Neuronal stem cell (in vitro differentiated cells): ENCODE measurements at regions not wholly inside any gene's neighbourhood (a gene's known extent, or its start where the extent isn't known, plus 50 kb on each side); places are given as distances from the start of the nearest gene placed in this dataset.

ENCODE experiments used
- DNase-seq: peaks from one replicate; pipeline ENCODE4 v3.0.0-alpha.2; 2013; ENCODE audit warnings: low spot score
- H2AFZ ChIP-seq: one replicate; pipeline ENCODE4 v1.6.1; 2013; ENCODE audit warnings: mild to moderate bottlenecking, low read length, inconsistent platforms
- H2AK5ac ChIP-seq: 2 replicates; pipeline ENCODE4 v1.6.1; 2013; ENCODE audit warnings: low read depth, mild to moderate bottlenecking, inconsistent platforms, low read length, moderate library complexity, mixed read lengths
- H2BK120ac ChIP-seq: 2 replicates; pipeline ENCODE4 v1.6.1; 2013; ENCODE audit warnings: low read depth, mild to moderate bottlenecking, inconsistent platforms, low read length, moderate library complexity, mixed read lengths
- H2BK12ac ChIP-seq: one replicate; pipeline ENCODE4 v1.6.1; 2013; ENCODE audit warnings: low read length, inconsistent platforms
- H2BK15ac ChIP-seq: 2 replicates; pipeline ENCODE4 v1.6.1; 2013; ENCODE audit warnings: mild to moderate bottlenecking, low read length, inconsistent platforms, mixed read lengths
- H2BK5ac ChIP-seq: one replicate; pipeline ENCODE4 v1.6.1; 2013; ENCODE audit warnings: inconsistent platforms, mild to moderate bottlenecking, low read length, moderate library complexity
- H3K14ac ChIP-seq: one replicate; pipeline ENCODE4 v1.6.1; 2013; ENCODE audit warnings: low read length, inconsistent platforms
- H3K18ac ChIP-seq: 2 replicates; pipeline ENCODE4 v1.6.1; 2013; ENCODE audit warnings: low read length, inconsistent platforms
- H3K23ac ChIP-seq: 2 replicates; pipeline ENCODE4 v1.6.1; 2013; ENCODE audit warnings: low read depth, mild to moderate bottlenecking, mixed read lengths, low read length, inconsistent platforms; ENCODE audit not compliant: poor library complexity
- H3K27ac ChIP-seq: replicated peaks from 3 replicates; pipeline ENCODE4 v1.5.1; 2013; ENCODE audit warnings: low read length, inconsistent platforms
- H3K27me3 ChIP-seq, 3 experiments: 2 replicates each; pipeline ENCODE4 v1.6.1; 2013; ENCODE audit warnings: low read length in 3 of 3, mild to moderate bottlenecking in 2 of 3, inconsistent platforms in 1 of 3, low read depth in 1 of 3, mixed read lengths in 1 of 3, moderate library complexity in 1 of 3; ENCODE audit not compliant: control insufficient read depth in 3 of 3, insufficient read depth in 3 of 3
- H3K36me3 ChIP-seq, 2 donors: replicated peaks in 1 of 2; 2 replicates each; pipeline ENCODE4 v1.6.1; 2013; ENCODE audit warnings: low read length in 2 of 2; ENCODE audit not compliant: control insufficient read depth in 2 of 2, insufficient read depth in 2 of 2
- H3K4ac ChIP-seq: 2 replicates; pipeline ENCODE4 v1.6.1; 2013; ENCODE audit warnings: inconsistent platforms, mild to moderate bottlenecking, low read length, moderate library complexity
- H3K4me1 ChIP-seq, 2 donors: 1 replicate in 1 of 2; 2 replicates in 1 of 2; pipeline ENCODE4 v1.6.1; 2013; ENCODE audit warnings: low read length in 2 of 2, low read depth in 1 of 2; ENCODE audit not compliant: control insufficient read depth in 2 of 2, insufficient read depth in 1 of 2
- H3K4me2 ChIP-seq: one replicate; pipeline ENCODE4 v1.6.1; 2013; ENCODE audit warnings: mild to moderate bottlenecking, low read length, inconsistent platforms; ENCODE audit not compliant: insufficient read depth, poor library complexity, severe bottlenecking
- H3K4me3 ChIP-seq, 2 donors: 2 replicates each; pipeline ENCODE4 v1.5.1; 2013; ENCODE audit warnings: low read length in 2 of 2, mild to moderate bottlenecking in 2 of 2, inconsistent platforms in 1 of 2, moderate library complexity in 1 of 2
- H3K79me1 ChIP-seq: one replicate; pipeline ENCODE4 v1.6.1; 2013; ENCODE audit warnings: low read depth, mild to moderate bottlenecking, inconsistent platforms, low read length, moderate library complexity
- H3K9ac ChIP-seq: one replicate; pipeline ENCODE4 v1.6.1; 2013; ENCODE audit warnings: mild to moderate bottlenecking, low read depth, low read length, inconsistent platforms; ENCODE audit not compliant: poor library complexity
- H3K9me3 ChIP-seq, 2 donors: replicated peaks in 1 of 2; 2 replicates each; pipeline versions ENCODE3 to v1.6.1; 2013; ENCODE audit warnings: low read length in 2 of 2, mild to moderate bottlenecking in 2 of 2, inconsistent platforms in 1 of 2, low read depth in 1 of 2, mixed read lengths in 1 of 2, moderate library complexity in 1 of 2; ENCODE audit not compliant: control insufficient read depth in 2 of 2, insufficient read depth in 1 of 2
- H4K8ac ChIP-seq: one replicate; pipeline ENCODE4 v1.6.1; 2013; ENCODE audit warnings: low read depth, mild to moderate bottlenecking, inconsistent platforms, low read length, moderate library complexity
- H4K91ac ChIP-seq: one replicate; pipeline ENCODE4 v1.6.1; 2013; ENCODE audit warnings: low read length, low read depth, mild to moderate bottlenecking, inconsistent platforms; ENCODE audit not compliant: poor library complexity
- whole genome bisulfite sequencing, 2 donors: extraction: QIAGEN DNeasy Blood & Tissue Kit; methylation state at CpG; one replicate each; pipeline ENCODE4 v1.1.7; 2013; ENCODE audit warnings: missing lambda C conversion rate in 2 of 2, mixed read lengths in 1 of 2; ENCODE audit not compliant: insufficient read length in 2 of 2, insufficient replicate concordance in 1 of 2; ENCODE audit errors: extremely low coverage in 2 of 2; 5-methylcytosine and 5-hydroxymethylcytosine counted together

GRCh38 chr3:21235491-21235890 lies 515.5 kb downstream of the ZNF385D start:
- Histone ChIP-seq H3K14ac (no peak overlapping the region), H2BK12ac (no peak overlapping the region), H3K27ac (no peak overlapping the region), H3K23ac (no peak overlapping the region), H3K9me3 (no peaks in the 10 kb centered on the region), H4K91ac (no peak overlapping the region), H3K36me3 (no peaks in the 10 kb centered on the region), H2AK5ac (no peak overlapping the region), H2BK15ac (no peak overlapping the region), H3K79me1 (no peaks in the 10 kb centered on the region), H3K4me1 (no peaks in the 10 kb centered on the region), H2BK120ac (no peak overlapping the region), H2AFZ (no peak overlapping the region), H2BK5ac (no peak overlapping the region), H3K9ac (no peak overlapping the region), H3K27me3 (no peaks in the 10 kb centered on the region), H3K18ac (no peak overlapping the region), H4K8ac (no peak overlapping the region), H3K4me3 (no peak overlapping the region), H3K4ac (no peak overlapping the region), H3K4me2 (no peak overlapping the region)
- WGBS, 2 donors = no CpG with 5 or more reads among the region's 4 CpGs
- DNase-seq = no peak

GRCh38 chr3:21234933-21235332 lies 516.1 kb downstream of the ZNF385D start:
- no peaks in the 10 kb centered on the region for H3K9me3 ChIP-seq
- no peaks in the 10 kb centered on the region for H3K4me1 ChIP-seq
- no peak overlapping the region for H3K4me3 ChIP-seq
- no peak overlapping the region for H2AK5ac ChIP-seq
- H3K18ac ChIP-seq = no peak overlapping the region
- no peak overlapping the region for H2BK120ac ChIP-seq
- no peak overlapping the region for H3K27ac ChIP-seq
- H3K14ac ChIP-seq = no peak overlapping the region
- H2AFZ ChIP-seq = no peak overlapping the region
- no CpG with 5 or more reads among the region's 1 CpG for WGBS, 2 donors
- no peak overlapping the region for H2BK12ac ChIP-seq
- H3K9ac ChIP-seq = no peak overlapping the region
- no peaks in the 10 kb centered on the region for H3K27me3 ChIP-seq
- no peak for DNase-seq
- no peaks in the 10 kb centered on the region for H3K79me1 ChIP-seq
- H4K8ac ChIP-seq = no peak overlapping the region
- H4K91ac ChIP-seq = no peak overlapping the region
- no peak overlapping the region for H3K23ac ChIP-seq
- H2BK5ac ChIP-seq = no peak overlapping the region
- H2BK15ac ChIP-seq = no peak overlapping the region
- H3K4ac ChIP-seq = no peak overlapping the region
- H3K36me3 ChIP-seq = no peaks in the 10 kb centered on the region
- H3K4me2 ChIP-seq = no peak overlapping the region

- Histone ChIP-seq H3K9ac (no peak overlapping the region), H3K4me1 (no peaks in the 10 kb centered on the region), H3K23ac (no peak overlapping the region), H3K27me3 (no peaks in the 10 kb centered on the region), H2BK5ac (no peak overlapping the region), H3K4me3 (no peak overlapping the region), H2BK12ac (no peak overlapping the region), H3K9me3 (no peaks in the 10 kb centered on the region), H4K91ac (no peak overlapping the region), H4K8ac (no peak overlapping the region), H3K18ac (no peak overlapping the region), H2AFZ (no peak overlapping the region), H3K36me3 (no peaks in the 10 kb centered on the region), H2BK120ac (no peak overlapping the region), H3K4ac (no peak overlapping the region), H3K27ac (no peak overlapping the region), H2AK5ac (no peak overlapping the region), H3K14ac (no peak overlapping the region), H3K4me2 (no peak overlapping the region), H2BK15ac (no peak overlapping the region), H3K79me1 (no peaks in the 10 kb centered on the region)
- DNase-seq = no peak
- no CpG with 5 or more reads among the region's 4 CpGs for WGBS, 2 donors
These were observed 521.4 kb downstream of the ZNF385D start for GRCh38 chr3:21229426-21230135.

GRCh38 chr3:21226086-21226485 lies 524.9 kb downstream of the ZNF385D start:
- H3K9me3 ChIP-seq = no peaks in the 10 kb centered on the region
- peaks cover 0 to 2% of the 10 kb centered on the region in 2 donors for H3K4me1 ChIP-seq
- H4K8ac ChIP-seq = no peak overlapping the region
- H3K4ac ChIP-seq = no peak overlapping the region
- peak overlapping the region in 1 of 2 donors; percentile 40 for H3K4me3 ChIP-seq
- no peaks in the 10 kb centered on the region for H3K27me3 ChIP-seq
- H2AFZ ChIP-seq = no peak overlapping the region
- peak overlapping the region; percentile 54 for H2BK15ac ChIP-seq
- H4K91ac ChIP-seq = peak overlapping the region; percentile 68
- peak overlapping the region; percentile 40 for H3K23ac ChIP-seq
- H3K79me1 ChIP-seq = no peaks in the 10 kb centered on the region
- H3K18ac ChIP-seq = peak overlapping the region; percentile 46
- H3K9ac ChIP-seq = no peak overlapping the region
- H2BK120ac ChIP-seq = no peak overlapping the region
- H3K4me2 ChIP-seq = no peak overlapping the region
- no peak overlapping the region for H2BK5ac ChIP-seq
- no peaks in the 10 kb centered on the region for H3K36me3 ChIP-seq
- DNase-seq = no peak
- no peak overlapping the region for H3K27ac ChIP-seq
- peak overlapping the region; percentile 52 for H2BK12ac ChIP-seq
- no peak overlapping the region for H2AK5ac ChIP-seq
- no CpG with 5 or more reads among the region's 13 CpGs for WGBS, 2 donors
- H3K14ac ChIP-seq = peak overlapping the region; percentile 17
